Neural progenitor cell (in vitro differentiated cells): ENCODE measurements at regions not wholly inside any gene's neighbourhood (a gene's known extent, or its start where the extent isn't known, plus 50 kb on each side); places are given as distances from the start of the nearest gene placed in this dataset.

Source experiments
- EZH2 ChIP-seq: fragments of 200-600 bp; sonication (generic); IDR thresholded peaks from 2 replicates; pipeline ENCODE4 v1.6.1; 2017; ENCODE audit warnings: antibody characterized with exemption, mild to moderate bottlenecking, moderate library complexity
- EZH2phosphoT487 ChIP-seq: fragments of 200-600 bp; sonication (generic); IDR thresholded peaks from 2 replicates; pipeline ENCODE4 v1.6.1; 2017; ENCODE audit warnings: antibody characterized with exemption
- TF ChIP-seq, protein P1 (sequence below): fragments of 200-600 bp; sonication (generic); IDR thresholded peaks from 2 replicates; pipeline ENCODE4 v1.5.1; 2017; ENCODE audit warnings: antibody characterized with exemption, mild to moderate bottlenecking

DNA sequence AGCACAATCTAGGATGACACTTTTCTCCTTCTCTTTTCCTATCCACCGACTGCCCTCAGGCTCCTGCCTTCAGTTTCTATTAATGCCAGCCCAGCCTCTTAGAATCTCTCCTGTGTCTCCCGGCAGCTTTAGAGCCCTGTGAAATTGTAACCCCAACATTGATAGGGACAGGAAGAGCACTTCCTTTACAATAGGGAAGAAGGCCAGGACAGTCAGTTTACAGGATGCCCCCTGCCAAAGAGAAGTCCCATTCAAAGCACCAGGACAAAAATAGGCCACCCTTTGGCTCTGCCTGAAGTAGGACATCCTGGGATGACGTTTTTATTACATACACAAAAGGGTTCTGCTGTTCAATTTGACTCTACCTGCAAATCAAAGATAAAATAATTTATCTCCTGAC is 64.7 kb upstream of the ANK3 start:
- TF ChIP-seq, protein P1, sequence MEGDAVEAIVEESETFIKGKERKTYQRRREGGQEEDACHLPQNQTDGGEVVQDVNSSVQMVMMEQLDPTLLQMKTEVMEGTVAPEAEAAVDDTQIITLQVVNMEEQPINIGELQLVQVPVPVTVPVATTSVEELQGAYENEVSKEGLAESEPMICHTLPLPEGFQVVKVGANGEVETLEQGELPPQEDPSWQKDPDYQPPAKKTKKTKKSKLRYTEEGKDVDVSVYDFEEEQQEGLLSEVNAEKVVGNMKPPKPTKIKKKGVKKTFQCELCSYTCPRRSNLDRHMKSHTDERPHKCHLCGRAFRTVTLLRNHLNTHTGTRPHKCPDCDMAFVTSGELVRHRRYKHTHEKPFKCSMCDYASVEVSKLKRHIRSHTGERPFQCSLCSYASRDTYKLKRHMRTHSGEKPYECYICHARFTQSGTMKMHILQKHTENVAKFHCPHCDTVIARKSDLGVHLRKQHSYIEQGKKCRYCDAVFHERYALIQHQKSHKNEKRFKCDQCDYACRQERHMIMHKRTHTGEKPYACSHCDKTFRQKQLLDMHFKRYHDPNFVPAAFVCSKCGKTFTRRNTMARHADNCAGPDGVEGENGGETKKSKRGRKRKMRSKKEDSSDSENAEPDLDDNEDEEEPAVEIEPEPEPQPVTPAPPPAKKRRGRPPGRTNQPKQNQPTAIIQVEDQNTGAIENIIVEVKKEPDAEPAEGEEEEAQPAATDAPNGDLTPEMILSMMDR = no peak
- no peak for TF ChIP-seq EZH2
- TF ChIP-seq EZH2phosphoT487 = no peak
